Activated T-cell treated with anti-CD3 and anti-CD28 coated beads, Interleukin-2, amount 50 U/mL, for 72 hours (primary cell): ENCODE measurements at regions not wholly inside any gene's neighbourhood (a gene's known extent, or its start where the extent isn't known, plus 50 kb on each side); places are given as distances from the start of the nearest gene placed in this dataset.
"Not testable (repeated sequence)": the region's sequence is repeated elsewhere in the genome, so short reads cannot be mapped to it uniquely, and the experiment has no call there.

Experiments used
- ATAC-seq, 2 donors: fragments of 150-1000 bp; cut with Tn5 transposase; replicated peaks in 1 of 2; 2 replicates each; pipeline ENCODE4 v1.10.0; 2021; ENCODE audit warnings: moderate library complexity in 2 of 2, mild to moderate bottlenecking in 1 of 2
- DNase-seq, 2 donors: peaks; one replicate each; pipeline ENCODE4 v3.0.0; 2021 to 2022; ENCODE audit warnings: mixed read lengths in 1 of 2
- H3K27ac Mint-ChIP-seq: one replicate; pipeline ENCODE4 v1.8.0; 2022; ENCODE audit warnings: mild to moderate bottlenecking, moderate library complexity, mixed read lengths
- H3K27me3 Mint-ChIP-seq: one replicate; pipeline ENCODE4 v1.8.0; 2022; ENCODE audit warnings: low read depth, mixed read lengths
- H3K36me3 Mint-ChIP-seq, 2 donors: one replicate each; pipeline ENCODE4 v1.8.0; 2022; ENCODE audit warnings: mixed read lengths in 2 of 2, mild to moderate bottlenecking in 1 of 2; ENCODE audit not compliant: insufficient read depth in 2 of 2
- H3K4me1 Mint-ChIP-seq: one replicate; pipeline ENCODE4 v1.8.0; 2022; ENCODE audit warnings: low read depth, mixed read lengths
- H3K4me3 Mint-ChIP-seq, 2 donors: one replicate each; pipeline ENCODE4 v1.8.0; 2022; ENCODE audit warnings: mild to moderate bottlenecking in 2 of 2, mixed read lengths in 2 of 2, moderate library complexity in 2 of 2
- H3K9me3 Mint-ChIP-seq, 2 donors: one replicate each; pipeline ENCODE4 v1.8.0; 2022; ENCODE audit warnings: mixed read lengths in 2 of 2

DNA sequence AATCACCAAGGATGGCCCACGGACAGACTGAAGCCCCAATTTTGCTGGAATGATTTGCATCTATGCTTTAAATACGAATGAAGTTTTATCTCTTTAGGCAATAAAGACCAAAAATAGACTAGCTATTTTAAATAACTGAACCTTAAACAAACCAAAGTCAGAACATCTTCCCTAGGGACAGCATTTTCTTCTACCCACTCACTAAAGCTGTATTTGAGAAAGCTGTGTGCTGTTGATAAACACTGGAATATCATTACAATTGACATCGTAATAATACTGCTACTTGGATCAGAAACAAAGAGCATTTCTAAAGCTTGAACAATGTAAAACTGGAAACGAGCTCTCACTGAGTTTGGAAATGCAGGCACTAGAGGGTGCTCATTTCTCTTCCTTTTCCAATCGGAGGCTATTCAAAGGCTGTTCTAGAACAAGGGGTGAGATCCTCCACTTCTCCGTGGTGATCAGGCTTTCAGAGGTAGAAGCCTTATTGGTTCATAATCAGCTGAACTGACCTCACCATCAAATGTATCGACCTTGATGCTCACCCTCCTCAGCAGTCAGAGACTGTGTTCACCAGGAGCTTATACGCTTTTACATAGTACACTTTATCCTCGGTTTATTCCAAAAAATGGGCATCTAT lies 225.3 kb upstream of the PRSS1 start:
- no peak for DNase-seq
- Mint-ChIP-seq H3K36me3 (peaks cover 0 to 2% of the 10 kb centered on the region in 2 donors), H3K27me3 (no peaks in the 10 kb centered on the region)

GRCh38 chr7:142522735-142523134 lies 226.5 kb upstream of the PRSS1 start:
- ATAC-seq = no peak
- DNase-seq = no peak
- no peaks in the 10 kb centered on the region for H3K9me3 Mint-ChIP-seq
- peaks cover 0 to 2% of the 10 kb centered on the region in 2 donors for H3K36me3 Mint-ChIP-seq
- H3K27ac Mint-ChIP-seq = no peak overlapping the region
- H3K4me3 Mint-ChIP-seq = no peak overlapping the region
- peaks cover 22% of the 10 kb centered on the region for H3K4me1 Mint-ChIP-seq
- H3K27me3 Mint-ChIP-seq = no peaks in the 10 kb centered on the region

More for the DNA sequence above, 225.3 kb upstream of the PRSS1 start:
- Mint-ChIP-seq H3K4me1 (peaks cover 22% of the 10 kb centered on the region), H3K27ac (no peak overlapping the region), H3K9me3 (no peaks in the 10 kb centered on the region), H3K4me3 (no peak overlapping the region)
- ATAC-seq = no peak

- Mint-ChIP-seq H3K4me1 (peaks cover 27% of the 10 kb centered on the region), H3K4me3 (peak overlapping the region; percentile 36 to 54)
- peak; percentile 34 to 53 for ATAC-seq
- H3K27ac Mint-ChIP-seq, H3K36me3 Mint-ChIP-seq, H3K9me3 Mint-ChIP-seq, H3K27me3 Mint-ChIP-seq, DNase-seq: not testable (repeated sequence)
Measured at GRCh38 chr7:142520885-142521284, 228.4 kb upstream of the PRSS1 start.

GRCh38 chr7:142520455-142520854 lies 228.8 kb upstream of the PRSS1 start:
- peak; percentile 57 to 63 for ATAC-seq
- DNase-seq, H3K36me3 Mint-ChIP-seq, H3K9me3 Mint-ChIP-seq, H3K27me3 Mint-ChIP-seq: not testable (repeated sequence)
- Mint-ChIP-seq H3K4me3 (peak overlapping the region; percentile 37 to 54), H3K4me1 (peaks cover 30% of the 10 kb centered on the region), H3K27ac (peak overlapping the region; percentile 79)

DNA sequence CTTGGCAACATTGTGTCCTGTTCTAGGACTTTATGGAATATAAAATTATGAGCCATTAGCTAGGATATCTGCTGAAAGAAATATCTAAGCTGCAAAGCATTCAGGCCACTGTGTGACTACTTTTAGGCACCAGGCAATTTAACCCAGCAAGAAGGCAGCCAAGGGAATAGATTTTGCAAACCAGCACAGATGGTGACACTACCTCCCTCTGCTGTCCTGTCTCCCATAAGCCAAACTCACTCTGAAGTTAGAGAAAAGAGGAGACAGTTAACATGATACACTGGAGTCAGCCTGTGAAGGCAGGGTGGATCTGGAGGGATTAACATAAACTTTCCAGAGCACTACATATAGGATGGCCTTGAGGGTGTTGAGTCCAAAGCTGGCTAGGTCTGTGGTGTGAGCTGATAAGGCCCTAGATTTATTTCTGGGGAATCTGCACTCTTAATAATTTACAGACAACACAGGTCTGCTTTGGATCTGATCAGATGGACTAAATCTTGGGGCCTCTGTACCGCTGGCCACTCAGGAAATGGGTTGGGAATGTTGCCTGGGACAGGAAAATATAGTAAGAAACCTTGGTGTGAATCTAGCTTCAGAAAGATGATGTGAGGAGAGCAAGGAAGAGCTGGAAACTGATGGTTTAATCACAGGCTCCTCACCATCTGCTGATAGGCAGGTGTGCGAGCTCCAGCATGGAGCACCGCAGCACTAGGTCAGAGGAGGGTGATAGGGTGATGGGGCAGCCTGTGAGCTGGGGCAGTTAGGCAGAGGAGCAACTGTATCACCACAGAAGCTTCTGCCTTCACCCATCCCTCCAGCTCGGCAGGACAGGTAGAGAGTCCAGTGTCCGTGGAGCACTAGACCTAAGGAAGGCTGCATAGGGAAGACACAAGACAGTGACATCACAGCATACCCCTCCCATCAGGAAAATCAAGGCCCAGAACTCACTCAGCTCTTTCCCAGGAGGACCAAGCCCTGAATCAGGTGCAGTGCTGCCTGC lies 229.9 kb upstream of the PRSS1 start:
- no peak for DNase-seq
- peak overlapping the region; percentile 92 for H3K27ac Mint-ChIP-seq
- H3K36me3 Mint-ChIP-seq = no peaks in the 10 kb centered on the region
- H3K4me1 Mint-ChIP-seq = peaks cover 30% of the 10 kb centered on the region
- H3K9me3 Mint-ChIP-seq = no peaks in the 10 kb centered on the region
- H3K4me3 Mint-ChIP-seq = peak overlapping the region; percentile 1 to 57
- H3K27me3 Mint-ChIP-seq = no peaks in the 10 kb centered on the region
- no peak for ATAC-seq

DNA sequence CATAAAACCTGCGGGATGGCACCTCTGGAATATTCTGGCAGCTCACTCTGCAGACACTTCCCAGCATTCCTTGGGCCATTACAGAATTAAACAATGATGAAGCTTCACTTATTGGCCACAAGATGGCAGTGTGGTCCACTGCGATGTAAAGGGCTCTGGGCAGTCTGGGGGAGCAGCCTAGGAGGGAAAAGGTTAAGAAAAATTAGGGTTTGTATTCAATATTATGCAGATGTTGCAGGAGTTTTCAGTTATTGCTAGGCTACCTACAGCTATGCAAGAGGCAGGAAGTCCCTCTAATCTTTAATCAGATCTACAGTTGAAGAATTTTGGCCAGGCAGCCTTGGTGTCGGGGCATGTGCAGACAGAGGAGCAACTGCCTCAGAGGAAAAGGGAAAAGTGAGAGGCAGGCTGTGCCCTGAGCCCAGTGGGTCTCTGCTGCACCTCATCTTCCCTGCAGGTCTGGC lies 233.2 kb upstream of the PRSS1 start:
- Mint-ChIP-seq H3K36me3 (no peaks in the 10 kb centered on the region), H3K9me3 (no peaks in the 10 kb centered on the region), H3K4me3 (peak overlapping the region in 1 of 2 donors; percentile 56), H3K27me3 (no peaks in the 10 kb centered on the region), H3K27ac (peak overlapping the region; percentile 1), H3K4me1 (peaks cover 27% of the 10 kb centered on the region)
- peak; percentile 72 to 78 for ATAC-seq
- DNase-seq = peak; percentile 23 to 30

DNA sequence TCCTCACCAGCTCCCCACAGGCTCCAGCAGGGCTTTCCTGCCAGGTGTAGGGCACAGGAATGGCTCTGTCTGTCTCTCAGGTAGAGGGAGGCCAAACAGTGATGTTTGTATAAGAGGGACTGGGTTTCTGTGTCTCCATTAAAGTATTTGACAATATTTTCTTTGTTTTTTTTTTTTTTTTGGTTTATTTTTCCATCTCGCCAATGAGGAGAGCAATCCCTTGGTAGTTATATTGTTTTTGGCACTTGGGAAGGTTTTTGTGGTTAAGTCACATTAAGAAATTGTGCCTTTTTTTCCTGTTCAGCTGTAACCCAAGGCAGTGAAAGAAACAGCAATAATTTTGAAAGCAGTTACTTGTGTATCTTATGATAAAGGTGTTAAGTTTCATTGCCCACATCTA lies 234.6 kb upstream of the PRSS1 start:
- DNase-seq, H3K4me3 Mint-ChIP-seq, ATAC-seq, H3K36me3 Mint-ChIP-seq, H3K27ac Mint-ChIP-seq, H3K27me3 Mint-ChIP-seq, H3K9me3 Mint-ChIP-seq: not testable (repeated sequence)
- H3K4me1 Mint-ChIP-seq = peaks cover 14% of the 10 kb centered on the region

GRCh38 chr7:142513178-142513955 lies 235.9 kb upstream of the PRSS1 start:
- ATAC-seq = no peak
- Mint-ChIP-seq H3K27me3 (no peaks in the 10 kb centered on the region), H3K27ac (no peak overlapping the region), H3K9me3 (no peaks in the 10 kb centered on the region), H3K4me1 (peaks cover 19% of the 10 kb centered on the region), H3K36me3 (no peaks in the 10 kb centered on the region), H3K4me3 (no peak overlapping the region)
- no peak for DNase-seq

DNA sequence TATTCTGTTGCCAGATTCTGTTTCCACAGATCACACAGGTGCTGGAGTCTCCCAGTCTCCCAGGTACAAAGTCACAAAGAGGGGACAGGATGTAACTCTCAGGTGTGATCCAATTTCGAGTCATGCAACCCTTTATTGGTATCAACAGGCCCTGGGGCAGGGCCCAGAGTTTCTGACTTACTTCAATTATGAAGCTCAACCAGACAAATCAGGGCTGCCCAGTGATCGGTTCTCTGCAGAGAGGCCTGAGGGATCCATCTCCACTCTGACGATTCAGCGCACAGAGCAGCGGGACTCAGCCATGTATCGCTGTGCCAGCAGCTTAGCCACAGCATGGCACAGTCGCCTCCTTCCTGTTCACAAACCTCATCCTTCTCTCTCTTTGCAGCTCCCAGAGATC lies 237.5 kb upstream of the PRSS1 start:
- peak; percentile 40 for ATAC-seq
- Mint-ChIP-seq H3K27me3 (no peaks in the 10 kb centered on the region), H3K9me3 (no peaks in the 10 kb centered on the region), H3K36me3 (no peaks in the 10 kb centered on the region), H3K27ac (no peak overlapping the region), H3K4me1 (peaks cover 26% of the 10 kb centered on the region), H3K4me3 (no peak overlapping the region)
- no peak for DNase-seq

- Mint-ChIP-seq H3K27me3 (no peaks in the 10 kb centered on the region), H3K4me3 (no peak overlapping the region), H3K4me1 (peaks cover 25% of the 10 kb centered on the region), H3K36me3 (no peaks in the 10 kb centered on the region), H3K27ac (no peak overlapping the region), H3K9me3 (no peaks in the 10 kb centered on the region)
- DNase-seq = no peak
- ATAC-seq = no peak
Measured at GRCh38 chr7:142511374-142511773, 237.9 kb upstream of the PRSS1 start.

DNA sequence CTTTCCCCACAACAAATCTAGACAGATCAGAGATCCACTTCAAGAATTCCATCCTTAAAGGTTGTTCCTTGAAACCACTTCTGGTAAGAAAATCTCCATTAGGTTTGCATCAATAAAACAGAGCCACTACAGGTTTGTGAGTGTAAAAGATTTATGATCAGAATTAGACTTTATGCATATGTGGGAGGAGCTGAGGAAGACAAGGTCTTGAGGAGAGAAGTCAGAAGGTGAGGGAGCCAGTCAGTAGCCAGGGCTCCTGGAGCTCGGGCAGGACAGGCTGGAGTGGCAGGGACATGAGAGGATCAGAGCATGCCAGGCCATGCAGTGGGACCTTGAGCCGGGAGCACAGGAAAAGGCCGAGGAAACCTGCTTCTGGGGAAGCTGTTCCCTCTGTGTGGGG lies 240.0 kb upstream of the PRSS1 start:
- peaks cover 18% of the 10 kb centered on the region for H3K4me1 Mint-ChIP-seq
- ATAC-seq, H3K9me3 Mint-ChIP-seq, H3K27me3 Mint-ChIP-seq, H3K27ac Mint-ChIP-seq, H3K4me3 Mint-ChIP-seq, H3K36me3 Mint-ChIP-seq, DNase-seq: not testable (repeated sequence)

GRCh38 chr7:142508251-142508650 lies 241.0 kb upstream of the PRSS1 start:
- H3K4me1 Mint-ChIP-seq = peaks cover 18% of the 10 kb centered on the region
- no peak overlapping the region for H3K27ac Mint-ChIP-seq
- peak; percentile 19 to 22 for ATAC-seq
- no peaks in the 10 kb centered on the region for H3K36me3 Mint-ChIP-seq
- no peaks in the 10 kb centered on the region for H3K9me3 Mint-ChIP-seq
- no peaks in the 10 kb centered on the region for H3K27me3 Mint-ChIP-seq
- no peak for DNase-seq
- H3K4me3 Mint-ChIP-seq = no peak overlapping the region

DNA sequence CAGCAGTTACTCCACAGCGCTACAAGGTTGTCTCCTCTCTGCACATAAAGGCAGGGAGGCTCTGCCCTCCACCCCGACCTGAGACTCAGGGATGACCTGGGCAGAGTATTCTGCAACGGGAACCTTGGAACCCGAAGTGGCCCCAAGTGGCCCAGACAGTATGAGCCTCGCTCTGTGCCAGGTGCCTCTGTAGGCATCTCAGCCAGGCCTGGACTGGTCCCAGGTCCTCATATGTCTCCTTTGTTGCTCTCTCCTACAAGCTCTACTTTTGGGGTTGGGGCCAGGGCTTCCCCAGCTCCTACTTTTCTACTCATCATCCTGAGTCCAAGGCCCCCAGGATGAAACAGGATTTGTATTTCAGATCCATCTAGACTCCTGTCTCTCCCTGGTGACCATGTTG lies 241.5 kb upstream of the PRSS1 start:
- Mint-ChIP-seq H3K27ac (no peak overlapping the region), H3K36me3 (no peaks in the 10 kb centered on the region), H3K4me3 (no peak overlapping the region), H3K4me1 (peaks cover 18% of the 10 kb centered on the region), H3K27me3 (no peaks in the 10 kb centered on the region), H3K9me3 (no peaks in the 10 kb centered on the region)
- ATAC-seq (no peak), DNase-seq (no peak)
